DND-41 (cell line): ENCODE measurements at regions not wholly inside any gene's neighbourhood (a gene's known extent, or its start where the extent isn't known, plus 50 kb on each side); places are given as distances from the start of the nearest gene placed in this dataset.
"Not testable (repeated sequence)": the region's sequence is repeated elsewhere in the genome, so short reads cannot be mapped to it uniquely, and the experiment has no call there.

Experiments used
- ATAC-seq: fragments of 200-7000 bp; cut with Tn5 transposase; 3 replicates; pipeline ENCODE4 v1.9.1; 2021; ENCODE audit warnings: low read depth; ENCODE audit not compliant: insufficient read depth
- DNase-seq: peaks from one replicate; pipeline ENCODE4 v3.0.0-alpha.2; 2020
- H2AFZ ChIP-seq: 2 replicates; pipeline ENCODE4 v1.6.0; 2012; ENCODE audit warnings: low read depth, low read length
- H3K27ac ChIP-seq: 2 replicates; pipeline ENCODE4 v1.5.1; 2012; ENCODE audit warnings: low read length, inconsistent platforms
- H3K27me3 ChIP-seq: fragments of 200-600 bp; sonication (generic); 2 replicates; pipeline ENCODE4 v1.6.0; 2012; ENCODE audit warnings: low read length, mild to moderate bottlenecking, inconsistent platforms; ENCODE audit not compliant: insufficient read depth, poor library complexity
- H3K36me3 ChIP-seq: 2 replicates; pipeline ENCODE4 v1.5.1; 2012; ENCODE audit warnings: low read length, inconsistent platforms; ENCODE audit not compliant: insufficient read depth
- H3K4me1 ChIP-seq: 2 replicates; pipeline ENCODE4 v1.5.1; 2012; ENCODE audit warnings: mild to moderate bottlenecking, low read length; ENCODE audit not compliant: insufficient read depth
- H3K4me2 ChIP-seq: 2 replicates; pipeline ENCODE4 v1.6.0; 2012; ENCODE audit warnings: mild to moderate bottlenecking, moderate library complexity, low read length, inconsistent platforms; ENCODE audit not compliant: insufficient read depth
- H3K4me3 ChIP-seq, 2 experiments: fragments of 200-600 bp in 1 of 2; shearing (Covaris generic) in 1 of 2; 2 replicates each; pipeline ENCODE4 v1.5.1; 2012 to 2016; ENCODE audit warnings: inconsistent platforms in 2 of 2, low read length in 2 of 2, mild to moderate bottlenecking in 2 of 2, low read depth in 1 of 2, moderate library complexity in 1 of 2
- H3K79me2 ChIP-seq: 2 replicates; pipeline ENCODE4 v1.6.0; 2012; ENCODE audit warnings: low read length, inconsistent platforms; ENCODE audit not compliant: insufficient read depth
- H3K9ac ChIP-seq: 2 replicates; pipeline ENCODE4 v1.6.0; 2012; ENCODE audit warnings: low read depth, mild to moderate bottlenecking, inconsistent platforms, low read length, moderate library complexity
- H3K9me3 ChIP-seq: 2 replicates; pipeline ENCODE4 v1.5.1; 2012; ENCODE audit warnings: low read length, moderate library complexity, mild to moderate bottlenecking, inconsistent platforms; ENCODE audit not compliant: insufficient read depth, severe bottlenecking
- H4K20me1 ChIP-seq: 2 replicates; pipeline ENCODE4 v1.6.0; 2012; ENCODE audit warnings: low read length; ENCODE audit not compliant: insufficient read depth
- EZH2 ChIP-seq: IDR thresholded peaks from 3 replicates; pipeline ENCODE4 v1.6.1; 2012; ENCODE audit warnings: borderline replicate concordance, low read depth, mild to moderate bottlenecking, moderate library complexity, low read length, inconsistent platforms; ENCODE audit not compliant: severe bottlenecking
- TF ChIP-seq, protein P1 (sequence below): IDR thresholded peaks from 2 replicates; pipeline ENCODE4 v1.5.1; 2012; ENCODE audit warnings: borderline replicate concordance, low read length, moderate library complexity, mild to moderate bottlenecking; ENCODE audit not compliant: poor library complexity, severe bottlenecking; ENCODE audit errors: extremely low read depth

DNA sequence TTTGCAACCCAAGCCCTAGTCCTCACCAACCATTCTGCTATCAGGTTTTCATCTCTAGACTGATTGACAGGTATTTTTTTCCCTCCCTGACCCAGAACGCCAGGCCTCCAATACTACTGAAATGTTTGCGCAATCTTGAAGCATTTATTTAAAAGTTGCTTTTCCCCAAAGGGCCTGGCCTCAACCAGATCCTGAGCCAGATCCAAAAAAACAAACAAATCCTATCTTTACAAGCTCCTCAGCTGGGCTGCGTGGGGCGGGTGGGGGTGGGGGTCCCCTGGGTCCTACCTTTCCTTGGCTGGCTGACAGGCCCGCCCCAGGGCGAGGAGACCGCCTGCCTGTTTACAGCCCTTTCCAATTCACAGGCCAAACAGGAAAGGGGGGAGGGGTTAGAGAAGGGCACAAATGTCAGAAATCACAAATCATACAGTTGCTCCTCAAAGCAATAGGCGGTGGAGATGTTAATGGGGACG is 98.8 kb downstream of the FOXD2 start:
- TF ChIP-seq, protein P1, sequence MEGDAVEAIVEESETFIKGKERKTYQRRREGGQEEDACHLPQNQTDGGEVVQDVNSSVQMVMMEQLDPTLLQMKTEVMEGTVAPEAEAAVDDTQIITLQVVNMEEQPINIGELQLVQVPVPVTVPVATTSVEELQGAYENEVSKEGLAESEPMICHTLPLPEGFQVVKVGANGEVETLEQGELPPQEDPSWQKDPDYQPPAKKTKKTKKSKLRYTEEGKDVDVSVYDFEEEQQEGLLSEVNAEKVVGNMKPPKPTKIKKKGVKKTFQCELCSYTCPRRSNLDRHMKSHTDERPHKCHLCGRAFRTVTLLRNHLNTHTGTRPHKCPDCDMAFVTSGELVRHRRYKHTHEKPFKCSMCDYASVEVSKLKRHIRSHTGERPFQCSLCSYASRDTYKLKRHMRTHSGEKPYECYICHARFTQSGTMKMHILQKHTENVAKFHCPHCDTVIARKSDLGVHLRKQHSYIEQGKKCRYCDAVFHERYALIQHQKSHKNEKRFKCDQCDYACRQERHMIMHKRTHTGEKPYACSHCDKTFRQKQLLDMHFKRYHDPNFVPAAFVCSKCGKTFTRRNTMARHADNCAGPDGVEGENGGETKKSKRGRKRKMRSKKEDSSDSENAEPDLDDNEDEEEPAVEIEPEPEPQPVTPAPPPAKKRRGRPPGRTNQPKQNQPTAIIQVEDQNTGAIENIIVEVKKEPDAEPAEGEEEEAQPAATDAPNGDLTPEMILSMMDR = no peak
- TF ChIP-seq EZH2 = no peak
- no peak overlapping the region for H3K27ac ChIP-seq
- H3K79me2 ChIP-seq = no peaks in the 10 kb centered on the region
- DNase-seq (no peak), ATAC-seq (no peak)
- H3K36me3 ChIP-seq = no peaks in the 10 kb centered on the region
- peaks cover 15% of the 10 kb centered on the region for H3K4me1 ChIP-seq
- H3K9ac ChIP-seq = no peak overlapping the region
- no peak overlapping the region for H3K4me2 ChIP-seq
- peaks cover 4% of the 10 kb centered on the region for H4K20me1 ChIP-seq
- peaks cover 40% of the 10 kb centered on the region for H3K27me3 ChIP-seq
- H2AFZ ChIP-seq = no peak overlapping the region
- H3K9me3 ChIP-seq = no peaks in the 10 kb centered on the region
- no peak overlapping the region for H3K4me3 ChIP-seq

DNA sequence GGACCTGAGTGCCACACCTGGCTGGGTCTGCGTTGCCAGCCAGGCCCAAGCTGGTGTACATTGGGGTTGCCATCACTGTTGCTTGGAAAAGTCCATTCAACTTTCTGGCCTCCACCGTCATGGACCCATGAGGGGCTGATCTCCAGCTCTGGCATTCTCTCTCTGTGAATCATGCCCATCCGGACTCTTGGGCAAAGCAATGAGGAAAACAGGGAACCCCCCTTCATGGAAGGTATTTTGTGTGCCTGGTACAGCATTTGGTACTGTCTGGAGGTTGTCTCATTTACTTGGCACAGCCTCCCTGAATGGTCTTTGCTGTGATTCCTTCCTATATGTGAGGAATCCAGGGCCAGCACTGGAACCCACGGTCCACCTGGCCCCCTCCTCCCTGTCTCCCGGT is 99.4 kb downstream of the FOXD2 start:
- Histone ChIP-seq H3K27me3 (peaks cover 37% of the 10 kb centered on the region), H2AFZ (no peak overlapping the region), H3K79me2 (no peaks in the 10 kb centered on the region), H3K27ac (no peak overlapping the region), H3K4me1 (peaks cover 15% of the 10 kb centered on the region), H3K9me3 (no peaks in the 10 kb centered on the region), H4K20me1 (peaks cover 4% of the 10 kb centered on the region), H3K4me3 (no peak overlapping the region), H3K9ac (no peak overlapping the region), H3K4me2 (no peak overlapping the region), H3K36me3 (no peaks in the 10 kb centered on the region)
- TF ChIP-seq, protein P1 = no peak
- no peak for TF ChIP-seq EZH2
- ATAC-seq = no peak
- DNase-seq = no peak

DNA sequence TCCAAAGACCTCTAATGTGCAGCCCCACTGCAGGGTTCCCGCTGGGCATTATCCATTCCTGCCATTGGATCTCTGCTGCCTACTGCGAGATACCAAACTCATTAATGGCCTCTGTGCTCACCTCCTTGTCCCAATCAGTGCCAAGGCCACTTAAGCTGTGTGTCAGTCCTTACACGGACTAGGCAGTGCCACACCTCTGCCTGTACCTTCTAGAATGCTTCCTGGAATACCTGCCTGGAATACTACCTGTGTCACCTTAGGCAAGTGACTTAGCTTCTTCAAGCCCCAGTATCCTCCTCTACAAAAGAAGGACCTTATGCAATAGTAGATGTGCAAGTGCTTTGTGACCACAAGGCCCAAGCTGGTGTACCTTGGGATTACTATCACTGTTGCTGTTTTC is 100.1 kb downstream of the FOXD2 start:
- Histone ChIP-seq H3K9ac (no peak overlapping the region), H3K4me3 (no peak overlapping the region), H3K4me2 (no peak overlapping the region), H3K9me3 (no peaks in the 10 kb centered on the region), H3K36me3 (no peaks in the 10 kb centered on the region), H2AFZ (no peak overlapping the region), H3K27ac (no peak overlapping the region), H3K4me1 (peaks cover 11% of the 10 kb centered on the region), H3K27me3 (peaks cover 30% of the 10 kb centered on the region), H4K20me1 (peaks cover 4% of the 10 kb centered on the region), H3K79me2 (no peaks in the 10 kb centered on the region)
- ATAC-seq (no peak), DNase-seq (no peak)
- TF ChIP-seq, protein P1 = no peak
- TF ChIP-seq EZH2 = no peak

- ATAC-seq, H3K9me3 ChIP-seq, H3K4me2 ChIP-seq, DNase-seq, H3K9ac ChIP-seq, H3K36me3 ChIP-seq, H4K20me1 ChIP-seq, H3K27ac ChIP-seq, H3K4me3 ChIP-seq, H3K79me2 ChIP-seq, H2AFZ ChIP-seq, H3K4me1 ChIP-seq: not testable (repeated sequence)
- H3K27me3 ChIP-seq = peaks cover 26% of the 10 kb centered on the region
Measured at GRCh38 chr1:47538530-47538929, 100.7 kb downstream of the FOXD2 start.

GRCh38 chr1:47541705-47542104 is 103.9 kb downstream of the FOXD2 start:
- not testable (repeated sequence) for H3K79me2 ChIP-seq, DNase-seq, H3K36me3 ChIP-seq, H3K4me2 ChIP-seq, H3K9me3 ChIP-seq, ATAC-seq, H3K27me3 ChIP-seq, H3K4me1 ChIP-seq, H3K9ac ChIP-seq, H4K20me1 ChIP-seq, H3K27ac ChIP-seq, H2AFZ ChIP-seq, H3K4me3 ChIP-seq

- not testable (repeated sequence) for H3K36me3 ChIP-seq, H3K4me3 ChIP-seq, H2AFZ ChIP-seq, H3K79me2 ChIP-seq, H3K4me2 ChIP-seq, H4K20me1 ChIP-seq, H3K9ac ChIP-seq, H3K27me3 ChIP-seq, H3K27ac ChIP-seq, H3K9me3 ChIP-seq, ATAC-seq, DNase-seq, H3K4me1 ChIP-seq
Measured at GRCh38 chr1:47543089-47543488, 105.2 kb downstream of the FOXD2 start.
